Loucy (cell line): ENCODE measurements at regions not wholly inside any gene's neighbourhood (a gene's known extent, or its start where the extent isn't known, plus 50 kb on each side); places are given as distances from the start of the nearest gene placed in this dataset.

Experiments used
- H2AFZ ChIP-seq: fragments of 200-600 bp; sonication (generic); 2 replicates; pipeline ENCODE4 v1.6.0; 2016; ENCODE audit warnings: antibody characterized with exemption, mild to moderate bottlenecking, low read length, moderate library complexity
- H3F3A ChIP-seq: fragments of 200-600 bp; 2 replicates; pipeline ENCODE4 v1.6.0; 2016; ENCODE audit warnings: antibody characterized with exemption, low read depth, mild to moderate bottlenecking
- H3K27me3 ChIP-seq: fragments of 200-600 bp; sonication (generic); 2 replicates; pipeline ENCODE4 v1.6.1; 2014; ENCODE audit warnings: low read length, mild to moderate bottlenecking; ENCODE audit not compliant: insufficient read depth, poor library complexity, severe bottlenecking
- H3K36me3 ChIP-seq: fragments of 200-600 bp; sonication (generic); 2 replicates; pipeline ENCODE4 v1.6.1; 2016; ENCODE audit warnings: low read length; ENCODE audit not compliant: insufficient read depth
- H3K4me1 ChIP-seq: fragments of 200-600 bp; sonication (generic); 2 replicates; pipeline ENCODE4 v1.5.1; 2014; ENCODE audit warnings: low read length, mild to moderate bottlenecking; ENCODE audit not compliant: insufficient read depth, poor library complexity, severe bottlenecking
- H3K4me2 ChIP-seq: fragments of 200-600 bp; sonication (generic); 2 replicates; pipeline ENCODE4 v1.6.0; 2014; ENCODE audit warnings: antibody characterized with exemption, low read length, low read depth, mild to moderate bottlenecking; ENCODE audit not compliant: poor library complexity, severe bottlenecking
- H3K4me3 ChIP-seq: fragments of 200-600 bp; sonication (generic); 2 replicates; pipeline ENCODE4 v1.5.1; 2014; ENCODE audit warnings: low read length, mild to moderate bottlenecking, mixed read lengths; ENCODE audit not compliant: poor library complexity, severe bottlenecking
- H3K79me2 ChIP-seq: fragments of 200-600 bp; sonication (generic); 2 replicates; pipeline ENCODE4 v1.6.1; 2014; ENCODE audit warnings: low read length; ENCODE audit not compliant: insufficient read depth
- H3K9ac ChIP-seq: fragments of 200-600 bp; sonication (generic); 2 replicates; pipeline ENCODE4 v1.6.0; 2014; ENCODE audit warnings: mild to moderate bottlenecking, low read depth, low read length, moderate library complexity; ENCODE audit not compliant: poor library complexity, severe bottlenecking
- H3K9me2 ChIP-seq: fragments of 200-600 bp; sonication (generic); replicated peaks from 2 replicates; pipeline ENCODE4 v1.6.1; 2016; ENCODE audit warnings: low read depth, low read length, mixed read lengths
- H3K9me3 ChIP-seq: fragments of 200-600 bp; sonication (generic); 2 replicates; pipeline ENCODE4 v1.6.1; 2014; ENCODE audit warnings: mild to moderate bottlenecking, antibody characterized with exemption, low read length, low read depth; ENCODE audit not compliant: insufficient read depth
- H4K20me1 ChIP-seq: fragments of 200-600 bp; sonication (generic); 2 replicates; pipeline ENCODE4 v1.6.0; 2014; ENCODE audit warnings: antibody characterized with exemption, low read length, mild to moderate bottlenecking; ENCODE audit not compliant: insufficient read depth, poor library complexity, severe bottlenecking
- CTCF ChIP-seq: fragments of 200-600 bp; sonication (generic); conservative IDR thresholded peaks from 2 replicates; pipeline ENCODE4 v1.5.1; 2014; ENCODE audit warnings: mild to moderate bottlenecking, antibody characterized with exemption, low read length
- EZH2phosphoT487 ChIP-seq: fragments of 200-600 bp; IDR thresholded peaks from 2 replicates; pipeline ENCODE4 v1.6.1; 2018; ENCODE audit warnings: antibody characterized with exemption, mild to moderate bottlenecking, moderate library complexity, borderline replicate concordance

DNA sequence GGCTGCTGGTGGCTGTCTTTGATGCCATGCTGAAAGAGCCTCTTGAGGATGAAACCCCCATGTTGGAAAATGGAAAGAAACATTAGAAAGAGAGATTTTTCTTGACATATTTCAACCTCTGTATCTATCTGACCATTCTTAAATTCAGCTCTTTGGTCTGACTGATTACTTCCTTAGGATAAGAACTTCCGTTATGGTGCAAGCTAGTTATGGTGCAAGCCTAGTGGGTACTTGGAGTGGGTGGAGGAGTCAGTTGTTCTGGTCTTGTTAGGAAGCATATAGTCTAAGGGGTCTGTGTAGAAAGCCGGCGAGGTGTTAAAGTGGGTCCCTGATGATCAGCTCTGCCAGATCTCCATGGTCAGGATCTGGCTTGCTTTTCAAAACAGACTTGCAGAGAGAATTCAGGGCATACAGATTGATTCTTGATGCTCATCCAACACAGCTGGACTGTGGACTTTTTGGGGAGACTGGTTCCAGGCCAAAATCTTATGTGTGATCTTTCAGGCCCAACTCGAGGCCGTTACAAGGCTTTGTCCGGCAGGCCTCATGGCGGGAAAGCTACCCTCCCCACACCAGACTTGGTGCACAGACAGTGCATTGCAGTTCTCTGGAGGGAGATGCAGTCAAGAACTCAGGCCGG is 82.8 kb upstream of the BOD1L1 start:
- Histone ChIP-seq H3K9me3 (no peaks in the 10 kb centered on the region), H2AFZ (no peak overlapping the region), H3F3A (no peaks in the 10 kb centered on the region), H4K20me1 (no peaks in the 10 kb centered on the region), H3K4me2 (no peak overlapping the region), H3K79me2 (no peaks in the 10 kb centered on the region), H3K36me3 (no peaks in the 10 kb centered on the region), H3K4me3 (no peak overlapping the region), H3K4me1 (no peaks in the 10 kb centered on the region), H3K9ac (no peak overlapping the region), H3K9me2 (no peaks in the 10 kb centered on the region), H3K27me3 (no peaks in the 10 kb centered on the region)
- TF ChIP-seq CTCF (no peak), EZH2phosphoT487 (no peak)

DNA sequence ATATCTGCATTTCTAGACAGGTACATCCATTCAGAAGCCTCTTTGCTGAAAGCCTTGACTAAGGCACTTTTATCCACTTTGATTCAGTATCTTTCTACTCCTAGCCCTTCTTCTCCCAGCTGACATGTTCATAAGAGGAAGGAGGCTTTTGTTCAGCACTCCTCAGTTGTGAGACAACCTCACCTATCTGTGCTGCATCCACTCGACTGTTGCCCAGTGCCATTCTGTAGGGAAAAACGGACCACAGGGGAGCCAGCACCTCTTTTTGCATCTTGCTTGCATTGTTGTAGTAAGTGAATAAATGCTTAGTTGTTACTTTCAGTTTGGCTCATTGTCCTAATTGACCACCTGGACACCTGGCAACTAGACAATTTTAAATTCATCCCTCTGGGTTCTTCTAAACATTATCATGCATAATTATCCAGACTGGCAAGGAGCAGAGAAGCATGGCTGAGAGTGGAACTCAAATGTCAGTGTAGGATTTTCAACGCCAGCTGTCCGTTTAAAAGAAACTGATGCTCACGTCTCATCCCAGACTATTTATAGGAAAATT is 83.8 kb upstream of the BOD1L1 start:
- Histone ChIP-seq H3K9ac (no peak overlapping the region), H3K36me3 (no peaks in the 10 kb centered on the region), H3K9me2 (no peaks in the 10 kb centered on the region), H3K4me1 (no peaks in the 10 kb centered on the region), H3K9me3 (no peaks in the 10 kb centered on the region), H3K79me2 (no peaks in the 10 kb centered on the region), H4K20me1 (no peaks in the 10 kb centered on the region), H2AFZ (no peak overlapping the region), H3K4me2 (no peak overlapping the region), H3K27me3 (no peaks in the 10 kb centered on the region), H3K4me3 (no peak overlapping the region), H3F3A (no peaks in the 10 kb centered on the region)
- TF ChIP-seq CTCF (no peak), EZH2phosphoT487 (no peak)

DNA sequence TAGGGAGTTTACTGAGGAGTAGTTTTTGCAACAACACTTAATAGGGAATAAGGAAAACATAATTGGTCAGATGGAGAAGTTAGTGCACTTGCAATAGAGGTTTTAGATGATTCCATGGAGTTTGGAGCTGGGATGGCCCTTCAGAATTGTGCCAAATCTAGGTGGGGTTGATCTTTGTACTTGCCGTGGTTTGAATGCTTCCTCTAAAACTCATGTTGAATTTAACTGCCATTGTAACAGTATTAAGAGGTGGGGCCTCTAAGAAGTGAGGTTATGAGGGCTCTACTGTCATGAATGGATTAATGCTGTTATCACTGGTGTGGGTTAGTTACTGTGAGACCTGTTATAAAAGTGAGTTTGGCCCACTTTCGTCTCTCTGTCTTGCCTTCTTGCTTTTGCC is 94.4 kb upstream of the BOD1L1 start:
- no peaks in the 10 kb centered on the region for H3K9me3 ChIP-seq
- H3K4me2 ChIP-seq: no peak overlapping the region
- no peaks in the 10 kb centered on the region for H4K20me1 ChIP-seq
- H2AFZ ChIP-seq: no peak overlapping the region
- H3K36me3 ChIP-seq: no peaks in the 10 kb centered on the region
- no peaks in the 10 kb centered on the region for H3F3A ChIP-seq
- no peaks in the 10 kb centered on the region for H3K9me2 ChIP-seq
- no peak overlapping the region for H3K9ac ChIP-seq
- no peaks in the 10 kb centered on the region for H3K79me2 ChIP-seq
- no peaks in the 10 kb centered on the region for H3K27me3 ChIP-seq
- H3K4me1 ChIP-seq: no peaks in the 10 kb centered on the region
- no peak for TF ChIP-seq EZH2phosphoT487
- TF ChIP-seq CTCF: no peak
- no peak overlapping the region for H3K4me3 ChIP-seq
